GM21737 (cell line): ENCODE measurements at regions not wholly inside any gene's neighbourhood (a gene's known extent, or its start where the extent isn't known, plus 50 kb on each side); places are given as distances from the start of the nearest gene placed in this dataset.
"Not testable (repeated sequence)": the region's sequence is repeated elsewhere in the genome, so short reads cannot be mapped to it uniquely, and the experiment has no call there.

ENCODE experiments used
- ATAC-seq: cut with Tn5 transposase; IDR thresholded peaks from one replicate; pipeline ENCODE4 v1.9.1; 2021; ENCODE audit warnings: mild to moderate bottlenecking, moderate library complexity; ENCODE audit not compliant: unreplicated experiment

- ATAC-seq: no peak
These were observed 1498.8 kb downstream of the MAT2B start for GRCh38 chr5:165004175-165004574.

GRCh38 chr5:165014439-165014838 is 1509.0 kb downstream of the MAT2B start:
- ATAC-seq: no peak

- ATAC-seq: no peak
These were observed 1509.7 kb downstream of the MAT2B start for GRCh38 chr5:165015126-165015525.

- ATAC-seq: no peak
These were observed 1510.1 kb downstream of the MAT2B start for GRCh38 chr5:165015547-165015946.

GRCh38 chr5:165026971-165027370 is 1521.6 kb downstream of the MAT2B start:
- ATAC-seq: no peak

- ATAC-seq: no peak
These were observed 1522.9 kb downstream of the MAT2B start for GRCh38 chr5:165028356-165028755.

- no peak for ATAC-seq
These were observed 1523.9 kb downstream of the MAT2B start for GRCh38 chr5:165029099-165029870.

GRCh38 chr5:165030971-165031370 is 1525.6 kb downstream of the MAT2B start:
- ATAC-seq: no peak

- no peak for ATAC-seq
These were observed 1526.0 kb downstream of the MAT2B start for GRCh38 chr5:165031371-165031770.

GRCh38 chr5:165035520-165035919 is 1530.1 kb downstream of the MAT2B start:
- ATAC-seq: no peak

- ATAC-seq: no peak
These were observed 1534.3 kb downstream of the MAT2B start for GRCh38 chr5:165039748-165040147.

- ATAC-seq: not testable (repeated sequence)
These were observed 1540.5 kb downstream of the MAT2B start for GRCh38 chr5:165045941-165046340.

GRCh38 chr5:165055476-165055875 is 1550.1 kb downstream of the MAT2B start:
- ATAC-seq: no peak

GRCh38 chr5:165057145-165057544 is 1551.7 kb downstream of the MAT2B start:
- no peak for ATAC-seq

- ATAC-seq: no peak
These were observed 1561.4 kb downstream of the MAT2B start for GRCh38 chr5:165066751-165067385.

GRCh38 chr5:165076686-165077085 is 1571.3 kb downstream of the MAT2B start:
- ATAC-seq: no peak

GRCh38 chr5:165079389-165079788 is 1574.0 kb downstream of the MAT2B start:
- no peak for ATAC-seq

GRCh38 chr5:165083394-165083793 is 1578.0 kb downstream of the MAT2B start:
- no peak for ATAC-seq

GRCh38 chr5:165086465-165086864 is 1581.0 kb downstream of the MAT2B start:
- no peak for ATAC-seq

- ATAC-seq: no peak
These were observed 1589.4 kb downstream of the MAT2B start for GRCh38 chr5:165094782-165095181.

GRCh38 chr5:165101709-165102108 is 1596.3 kb downstream of the MAT2B start:
- ATAC-seq: no peak

- no peak for ATAC-seq
These were observed 1599.2 kb downstream of the MAT2B start for GRCh38 chr5:165104611-165105010.
